ENCODE measurements at regions not wholly inside any gene's neighbourhood (a gene's known extent, or its start where the extent isn't known, plus 50 kb on each side); places are given as distances from the start of the nearest gene placed in this dataset.

- TF ChIP-seq GRHL1 (CRISPR knock-in tag; conservative IDR thresholded peaks at IDR 0.05) (no peak), PAXIP1 (CRISPR knock-in tag; conservative IDR thresholded peaks at IDR 0.05) (no peak)
Measured at GRCh38 chr11:100636536-100636935, 50.6 kb upstream of the ARHGAP42 start (continued).
